ENCODE measurements at regions not wholly inside any gene's neighbourhood (a gene's known extent, or its start where the extent isn't known, plus 50 kb on each side); places are given as distances from the start of the nearest gene placed in this dataset.

DNA sequence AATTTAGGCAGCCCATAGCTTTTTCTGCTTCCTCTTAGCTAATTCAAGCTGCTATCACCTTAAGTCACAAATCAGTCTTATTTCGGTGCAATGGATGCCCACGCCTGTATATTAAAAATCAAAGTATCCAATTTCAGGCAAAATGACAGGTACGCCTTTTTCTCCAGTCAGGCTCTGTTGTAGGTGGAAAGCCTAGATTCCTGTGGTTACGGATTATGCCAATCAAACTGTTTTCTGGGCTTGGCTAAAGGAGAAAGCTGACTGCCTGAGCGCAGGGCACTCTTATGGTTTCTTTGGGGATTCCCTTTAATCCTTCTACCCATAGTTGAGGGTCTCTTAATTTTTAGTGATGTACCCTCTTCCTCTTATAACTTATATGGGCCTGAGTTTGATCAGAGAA, 550.5 kb downstream of the PDHA2 start:
- TF ChIP-seq, protein P1, sequence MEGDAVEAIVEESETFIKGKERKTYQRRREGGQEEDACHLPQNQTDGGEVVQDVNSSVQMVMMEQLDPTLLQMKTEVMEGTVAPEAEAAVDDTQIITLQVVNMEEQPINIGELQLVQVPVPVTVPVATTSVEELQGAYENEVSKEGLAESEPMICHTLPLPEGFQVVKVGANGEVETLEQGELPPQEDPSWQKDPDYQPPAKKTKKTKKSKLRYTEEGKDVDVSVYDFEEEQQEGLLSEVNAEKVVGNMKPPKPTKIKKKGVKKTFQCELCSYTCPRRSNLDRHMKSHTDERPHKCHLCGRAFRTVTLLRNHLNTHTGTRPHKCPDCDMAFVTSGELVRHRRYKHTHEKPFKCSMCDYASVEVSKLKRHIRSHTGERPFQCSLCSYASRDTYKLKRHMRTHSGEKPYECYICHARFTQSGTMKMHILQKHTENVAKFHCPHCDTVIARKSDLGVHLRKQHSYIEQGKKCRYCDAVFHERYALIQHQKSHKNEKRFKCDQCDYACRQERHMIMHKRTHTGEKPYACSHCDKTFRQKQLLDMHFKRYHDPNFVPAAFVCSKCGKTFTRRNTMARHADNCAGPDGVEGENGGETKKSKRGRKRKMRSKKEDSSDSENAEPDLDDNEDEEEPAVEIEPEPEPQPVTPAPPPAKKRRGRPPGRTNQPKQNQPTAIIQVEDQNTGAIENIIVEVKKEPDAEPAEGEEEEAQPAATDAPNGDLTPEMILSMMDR (IDR thresholded peaks at IDR 0.05 in 4 of 5, conservative IDR thresholded peaks at IDR 0.05 in 1 of 5) = no peak
- TF ChIP-seq POLR2A (IDR thresholded peaks at IDR 0.05) = no peak
